ENCODE measurements at regions not wholly inside any gene's neighbourhood (a gene's known extent, or its start where the extent isn't known, plus 50 kb on each side); places are given as distances from the start of the nearest gene placed in this dataset.

DNA sequence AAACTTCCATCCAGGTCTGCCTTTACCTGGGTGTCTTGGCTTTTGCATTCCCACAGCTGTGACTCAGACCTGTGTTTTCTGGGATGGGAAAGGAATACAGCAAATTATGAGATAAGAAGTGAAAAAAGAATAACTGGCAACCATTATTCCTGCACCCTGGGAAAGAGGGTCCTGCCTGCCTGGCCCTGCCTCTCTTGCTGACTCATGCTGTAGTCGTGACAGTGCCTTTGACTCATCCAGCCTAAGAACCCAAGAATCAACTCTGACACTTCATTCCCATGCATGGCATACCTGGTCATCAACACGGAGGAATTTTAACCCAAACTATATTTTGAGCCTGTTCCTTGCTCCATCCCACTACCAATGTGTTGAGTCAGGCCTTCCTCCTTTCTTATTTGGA lies 185.4 kb upstream of the SERP2 start:
- no peak for TF ChIP-seq HDGF (IDR thresholded peaks at IDR 0.05; ENCODE audit: borderline replicate concordance)
- TF ChIP-seq FOXK2 (IDR thresholded peaks at IDR 0.05): no peak
- TF ChIP-seq CTBP1 (IDR thresholded peaks at IDR 0.05; ENCODE audit: borderline replicate concordance): no peak
- no peak for TF ChIP-seq BHLHE40 (IDR thresholded peaks at IDR 0.05; ENCODE audit: borderline replicate concordance)
- no peak for TF ChIP-seq ARNT (IDR thresholded peaks at IDR 0.05)
- no peak for TF ChIP-seq SP1 (IDR thresholded peaks at IDR 0.05)
- TF ChIP-seq FOXM1 (IDR thresholded peaks at IDR 0.05; ENCODE audit: borderline replicate concordance): no peak
- TF ChIP-seq LEF1 (IDR thresholded peaks at IDR 0.05; ENCODE audit: borderline replicate concordance): no peak
- DNase-seq (ENCODE audit: extremely low spot score): no peak
- ChIA-PET POLR2A (no interaction called here), CTCF (no interaction called here)

DNA sequence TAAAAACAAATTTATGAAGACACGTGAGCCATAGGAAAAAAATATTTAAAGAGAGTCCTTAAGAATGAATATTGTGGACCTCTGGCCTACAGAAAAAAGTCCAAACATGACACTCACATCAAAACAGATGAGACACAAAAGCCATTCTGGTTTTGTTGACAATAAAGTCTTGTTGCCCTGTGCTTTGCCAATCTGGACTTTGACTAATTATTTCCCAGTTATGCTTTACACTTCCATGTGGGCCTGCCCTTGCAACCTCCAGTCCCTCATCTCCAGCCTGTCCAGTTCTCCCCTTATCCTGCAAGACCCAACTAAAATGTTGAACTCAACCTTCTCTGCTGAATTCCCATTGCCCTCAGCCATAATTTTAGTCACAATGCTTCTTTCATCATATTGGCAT lies 184.5 kb upstream of the SERP2 start:
- CTCF ChIA-PET: no interaction called here

DNA sequence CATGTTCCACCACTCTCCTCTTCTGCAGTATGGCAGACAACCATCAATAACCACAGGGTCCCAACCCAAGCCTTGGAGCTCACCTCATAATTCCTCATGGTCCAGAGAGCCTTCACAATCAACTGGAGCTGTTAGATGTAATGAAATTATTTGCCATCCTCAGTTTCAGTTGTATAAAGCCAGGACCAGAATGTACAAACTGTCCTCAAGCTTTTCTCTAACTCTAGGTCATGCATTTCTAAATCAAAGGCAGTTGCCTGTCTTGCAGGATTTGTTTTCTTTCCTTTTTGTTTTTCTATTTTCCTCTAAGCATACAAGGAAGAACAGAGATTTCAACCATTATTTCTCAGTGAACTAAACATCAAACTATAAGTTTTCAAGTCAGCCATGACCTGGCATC lies 182.5 kb upstream of the SERP2 start:
- POLR2A ChIA-PET: interaction anchor here (0.9 to 3.8 kb wide), 3 partner anchors 47 to 245 kb away, joined by 3 to 29 read pairs (median 4); no protein-coding TSS in a partner anchor
- CTCF ChIA-PET: interaction anchor here (0.6 to 1.7 kb wide), 4 partner anchors 13 to 246 kb away, joined by 3 read pairs; no protein-coding TSS in a partner anchor
- TF ChIP-seq NFRKB (IDR thresholded peaks at IDR 0.05) (no peak), FOXM1 (IDR thresholded peaks at IDR 0.05; ENCODE audit: borderline replicate concordance) (no peak), FOXA1 (IDR thresholded peaks at IDR 0.05) (no peak), LEF1 (IDR thresholded peaks at IDR 0.05; ENCODE audit: borderline replicate concordance) (no peak), L3MBTL2 (conservative IDR thresholded peaks at IDR 0.05) (no peak), HDGF (IDR thresholded peaks at IDR 0.05; ENCODE audit: borderline replicate concordance) (no peak), SUZ12 (IDR thresholded peaks at IDR 0.05) (no peak), CTBP1 (IDR thresholded peaks at IDR 0.05; ENCODE audit: borderline replicate concordance) (no peak), SP1 (IDR thresholded peaks at IDR 0.05) (no peak), ELF4 (IDR thresholded peaks at IDR 0.05) (no peak), BHLHE40 (IDR thresholded peaks at IDR 0.05; ENCODE audit: borderline replicate concordance) (no peak)
- no peak for DNase-seq (ENCODE audit: extremely low spot score)

More for the DNA sequence above, 184.5 kb upstream of the SERP2 start:
- DNase-seq (ENCODE audit: extremely low spot score): no peak
- POLR2A ChIA-PET: interaction anchor here (3.8 kb wide), 1 partner anchor 247 kb away, joined by 29 read pairs; no protein-coding TSS in a partner anchor
- TF ChIP-seq SUZ12 (IDR thresholded peaks at IDR 0.05) (no peak), FOXA1 (IDR thresholded peaks at IDR 0.05) (no peak), ARNT (IDR thresholded peaks at IDR 0.05) (no peak), FOXM1 (IDR thresholded peaks at IDR 0.05; ENCODE audit: borderline replicate concordance) (no peak), L3MBTL2 (conservative IDR thresholded peaks at IDR 0.05) (no peak), BHLHE40 (IDR thresholded peaks at IDR 0.05; ENCODE audit: borderline replicate concordance) (no peak), NFRKB (IDR thresholded peaks at IDR 0.05) (no peak), FOXK2 (IDR thresholded peaks at IDR 0.05) (no peak), ELF4 (IDR thresholded peaks at IDR 0.05) (no peak), HDGF (IDR thresholded peaks at IDR 0.05; ENCODE audit: borderline replicate concordance) (no peak), CTBP1 (IDR thresholded peaks at IDR 0.05; ENCODE audit: borderline replicate concordance) (no peak), SP1 (IDR thresholded peaks at IDR 0.05) (no peak), LEF1 (IDR thresholded peaks at IDR 0.05; ENCODE audit: borderline replicate concordance) (no peak), ZNF384 (IDR thresholded peaks at IDR 0.05) (no peak), TARDBP (IDR thresholded peaks at IDR 0.05) (no peak)
- TF ChIP-seq, protein P1, sequence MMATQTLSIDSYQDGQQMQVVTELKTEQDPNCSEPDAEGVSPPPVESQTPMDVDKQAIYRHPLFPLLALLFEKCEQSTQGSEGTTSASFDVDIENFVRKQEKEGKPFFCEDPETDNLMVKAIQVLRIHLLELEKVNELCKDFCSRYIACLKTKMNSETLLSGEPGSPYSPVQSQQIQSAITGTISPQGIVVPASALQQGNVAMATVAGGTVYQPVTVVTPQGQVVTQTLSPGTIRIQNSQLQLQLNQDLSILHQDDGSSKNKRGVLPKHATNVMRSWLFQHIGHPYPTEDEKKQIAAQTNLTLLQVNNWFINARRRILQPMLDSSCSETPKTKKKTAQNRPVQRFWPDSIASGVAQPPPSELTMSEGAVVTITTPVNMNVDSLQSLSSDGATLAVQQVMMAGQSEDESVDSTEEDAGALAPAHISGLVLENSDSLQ (IDR thresholded peaks at IDR 0.05): no peak

DNA sequence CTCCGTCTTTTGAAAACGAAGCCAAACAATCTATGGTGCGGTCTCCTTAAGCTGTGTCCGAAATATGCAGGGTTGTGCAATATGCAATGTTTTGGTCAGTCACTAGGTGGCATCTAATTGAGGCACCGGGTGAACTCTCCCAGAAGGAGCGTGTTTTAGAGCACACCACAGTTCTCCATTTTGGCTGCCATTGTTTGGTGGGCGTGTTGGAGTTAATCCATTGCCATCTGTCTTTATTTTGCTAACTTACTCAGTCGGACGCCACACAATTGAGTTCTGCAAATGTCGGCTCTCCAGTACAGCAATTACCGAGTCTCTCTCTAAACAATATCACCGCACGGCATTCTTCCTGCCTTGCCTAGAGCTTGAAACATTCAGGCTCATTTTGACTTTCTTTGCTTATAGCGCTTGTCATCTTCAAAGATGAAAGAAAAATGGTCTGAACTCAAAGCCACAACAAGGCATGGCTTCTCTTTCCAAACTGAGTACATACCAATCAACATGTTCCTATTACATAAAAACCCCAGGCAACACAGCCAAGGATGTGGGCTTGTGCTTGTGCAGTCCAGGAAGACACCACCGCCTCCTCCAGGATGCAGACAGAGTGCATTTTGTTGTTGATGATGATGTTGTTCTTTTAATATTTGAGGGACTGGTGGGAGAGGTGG lies 182.0 kb upstream of the SERP2 start:
- peak; percentile 82 for DNase-seq (ENCODE audit: extremely low spot score)
- ChIA-PET POLR2A (interaction anchor here (0.9 to 3.8 kb wide), 3 partner anchors 47 to 244 kb away, joined by 3 to 29 read pairs (median 4); no protein-coding TSS in a partner anchor), CTCF (interaction anchor here (0.6 to 1.7 kb wide), 4 partner anchors 13 to 245 kb away, joined by 3 read pairs; no protein-coding TSS in a partner anchor)
- TF ChIP-seq SUZ12 (IDR thresholded peaks at IDR 0.05) (no peak), LEF1 (IDR thresholded peaks at IDR 0.05; ENCODE audit: borderline replicate concordance) (no peak), L3MBTL2 (conservative IDR thresholded peaks at IDR 0.05) (peak; percentile 86), FOXA1 (IDR thresholded peaks at IDR 0.05) (no peak), HDGF (IDR thresholded peaks at IDR 0.05; ENCODE audit: borderline replicate concordance) (no peak), NFRKB (IDR thresholded peaks at IDR 0.05) (peak; percentile 71), TARDBP (IDR thresholded peaks at IDR 0.05) (no peak), ELF4 (IDR thresholded peaks at IDR 0.05) (0 out of 2 replicates have a peak, but pooled peaks have one; percentile 7), CTBP1 (IDR thresholded peaks at IDR 0.05; ENCODE audit: borderline replicate concordance) (no peak)
- TF ChIP-seq, protein P1 (IDR thresholded peaks at IDR 0.05): no peak

DNA sequence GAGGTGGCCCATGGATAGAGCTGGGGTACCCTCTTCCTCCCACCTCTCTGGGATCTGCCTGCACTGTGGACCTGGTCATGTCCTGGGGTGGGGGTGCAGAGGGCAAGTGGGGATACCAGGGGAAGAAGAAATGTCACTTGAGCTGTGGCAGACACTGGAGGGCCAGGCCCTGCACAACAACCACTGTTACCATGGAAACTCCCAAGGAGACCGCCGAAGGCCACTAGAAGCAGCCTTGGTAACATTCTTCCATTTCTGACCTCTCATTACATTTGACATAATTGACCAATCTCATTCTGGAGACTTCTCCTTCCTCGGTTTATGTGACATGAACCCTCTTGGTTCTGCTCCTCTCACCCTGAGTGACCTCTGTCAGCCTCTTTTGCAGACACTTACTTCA lies 179.9 kb upstream of the SERP2 start:
- CTCF ChIA-PET: no interaction called here
- TF ChIP-seq CTBP1 (IDR thresholded peaks at IDR 0.05; ENCODE audit: borderline replicate concordance) (no peak), ZNF384 (IDR thresholded peaks at IDR 0.05) (no peak), ARNT (IDR thresholded peaks at IDR 0.05) (no peak), L3MBTL2 (conservative IDR thresholded peaks at IDR 0.05) (no peak), SP1 (IDR thresholded peaks at IDR 0.05) (no peak), BHLHE40 (IDR thresholded peaks at IDR 0.05; ENCODE audit: borderline replicate concordance) (no peak), TARDBP (IDR thresholded peaks at IDR 0.05) (no peak), SUZ12 (IDR thresholded peaks at IDR 0.05) (no peak), NFRKB (IDR thresholded peaks at IDR 0.05) (no peak), FOXM1 (IDR thresholded peaks at IDR 0.05; ENCODE audit: borderline replicate concordance) (no peak), FOXA1 (IDR thresholded peaks at IDR 0.05) (no peak), FOXK2 (IDR thresholded peaks at IDR 0.05) (no peak), HDGF (IDR thresholded peaks at IDR 0.05; ENCODE audit: borderline replicate concordance) (no peak), ELF4 (IDR thresholded peaks at IDR 0.05) (no peak)
- TF ChIP-seq, protein P1 (IDR thresholded peaks at IDR 0.05): no peak
- POLR2A ChIA-PET: interaction anchor here (0.9 kb wide), 1 partner anchor 244 kb away, joined by 3 read pairs; no protein-coding TSS in a partner anchor
- DNase-seq (ENCODE audit: extremely low spot score): no peak
